ENCODE measurements at regions not wholly inside any gene's neighbourhood (a gene's known extent, or its start where the extent isn't known, plus 50 kb on each side); places are given as distances from the start of the nearest gene placed in this dataset.

DNA sequence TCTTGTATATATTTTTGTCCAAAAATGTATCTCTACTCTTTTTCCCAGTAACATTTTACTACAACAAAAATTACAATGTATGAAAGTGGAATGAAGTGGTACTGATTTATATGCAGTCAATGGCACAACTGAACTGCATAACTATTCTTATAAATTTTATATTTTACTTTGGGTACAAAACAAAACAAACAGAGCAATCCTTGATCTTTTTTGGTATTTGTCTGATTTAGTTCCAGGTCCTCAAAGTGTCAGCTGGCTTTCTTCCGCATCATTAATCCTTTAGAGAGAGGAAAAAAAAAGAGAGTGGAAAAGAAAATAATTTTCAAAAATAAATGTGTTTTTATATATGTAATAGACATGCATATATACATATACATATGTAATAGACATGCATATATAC lies 252.4 kb upstream of the SLIT2 start:
- no peak overlapping the region for H3K27ac ChIP-seq
- no peaks in the 10 kb centered on the region for H3K9me3 ChIP-seq
- H3K4me3 ChIP-seq, result no peak overlapping the region
- intact Hi-C loops (cut with DNase I), result no loop called here
- DNase-seq, result no peak
- H3K27me3 ChIP-seq, result no peaks in the 10 kb centered on the region
- H3K36me3 ChIP-seq, result no peaks in the 10 kb centered on the region
- 95 to 96% methylated on average over 1 of the region's 1 CpG for WGBS, 2 donors
- no peak for TF ChIP-seq POLR2A (IDR thresholded peaks at IDR 0.05)
- no peak for TF ChIP-seq POLR2AphosphoS5 (IDR thresholded peaks at IDR 0.05)
- TF ChIP-seq EP300 (IDR thresholded peaks at IDR 0.05), result no peak
- TF ChIP-seq, protein P1, sequence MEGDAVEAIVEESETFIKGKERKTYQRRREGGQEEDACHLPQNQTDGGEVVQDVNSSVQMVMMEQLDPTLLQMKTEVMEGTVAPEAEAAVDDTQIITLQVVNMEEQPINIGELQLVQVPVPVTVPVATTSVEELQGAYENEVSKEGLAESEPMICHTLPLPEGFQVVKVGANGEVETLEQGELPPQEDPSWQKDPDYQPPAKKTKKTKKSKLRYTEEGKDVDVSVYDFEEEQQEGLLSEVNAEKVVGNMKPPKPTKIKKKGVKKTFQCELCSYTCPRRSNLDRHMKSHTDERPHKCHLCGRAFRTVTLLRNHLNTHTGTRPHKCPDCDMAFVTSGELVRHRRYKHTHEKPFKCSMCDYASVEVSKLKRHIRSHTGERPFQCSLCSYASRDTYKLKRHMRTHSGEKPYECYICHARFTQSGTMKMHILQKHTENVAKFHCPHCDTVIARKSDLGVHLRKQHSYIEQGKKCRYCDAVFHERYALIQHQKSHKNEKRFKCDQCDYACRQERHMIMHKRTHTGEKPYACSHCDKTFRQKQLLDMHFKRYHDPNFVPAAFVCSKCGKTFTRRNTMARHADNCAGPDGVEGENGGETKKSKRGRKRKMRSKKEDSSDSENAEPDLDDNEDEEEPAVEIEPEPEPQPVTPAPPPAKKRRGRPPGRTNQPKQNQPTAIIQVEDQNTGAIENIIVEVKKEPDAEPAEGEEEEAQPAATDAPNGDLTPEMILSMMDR (IDR thresholded peaks at IDR 0.05), result no peak
- H3K4me1 ChIP-seq, result no peaks in the 10 kb centered on the region

- no peak overlapping the region for H3K27ac ChIP-seq
- no peaks in the 10 kb centered on the region for H3K36me3 ChIP-seq
- no peak overlapping the region for H3K4me3 ChIP-seq
- no peak for DNase-seq
- 53 to 75% methylated on average over 2 of the region's 2 CpGs for WGBS, 2 donors
- TF ChIP-seq POLR2A (IDR thresholded peaks at IDR 0.05) (no peak), EP300 (IDR thresholded peaks at IDR 0.05) (no peak), POLR2AphosphoS5 (IDR thresholded peaks at IDR 0.05) (no peak)
- TF ChIP-seq, protein P1 (IDR thresholded peaks at IDR 0.05), result no peak
- H3K27me3 ChIP-seq, result no peaks in the 10 kb centered on the region
- H3K4me1 ChIP-seq, result no peaks in the 10 kb centered on the region
- no peaks in the 10 kb centered on the region for H3K9me3 ChIP-seq
- intact Hi-C loops (cut with DNase I), result no loop called here
Measured at GRCh38 chr4:19993242-19993641, 258.5 kb upstream of the SLIT2 start.

- intact Hi-C loops (cut with DNase I), result no loop called here
- no peak for TF ChIP-seq POLR2AphosphoS5 (IDR thresholded peaks at IDR 0.05)
- TF ChIP-seq EP300 (IDR thresholded peaks at IDR 0.05), result no peak
- no peak for TF ChIP-seq POLR2A (IDR thresholded peaks at IDR 0.05)
- TF ChIP-seq, protein P1 (IDR thresholded peaks at IDR 0.05), result no peak
- Histone ChIP-seq H3K27me3 (no peaks in the 10 kb centered on the region), H3K9me3 (no peaks in the 10 kb centered on the region), H3K27ac (no peak overlapping the region), H3K4me3 (no peak overlapping the region), H3K4me1 (no peaks in the 10 kb centered on the region), H3K36me3 (no peaks in the 10 kb centered on the region)
- DNase-seq, result no peak
- WGBS, 2 donors, result 77% methylated on average over 4 of the region's 4 CpGs
Measured at GRCh38 chr4:19992471-19993093, 259.1 kb upstream of the SLIT2 start.

DNA sequence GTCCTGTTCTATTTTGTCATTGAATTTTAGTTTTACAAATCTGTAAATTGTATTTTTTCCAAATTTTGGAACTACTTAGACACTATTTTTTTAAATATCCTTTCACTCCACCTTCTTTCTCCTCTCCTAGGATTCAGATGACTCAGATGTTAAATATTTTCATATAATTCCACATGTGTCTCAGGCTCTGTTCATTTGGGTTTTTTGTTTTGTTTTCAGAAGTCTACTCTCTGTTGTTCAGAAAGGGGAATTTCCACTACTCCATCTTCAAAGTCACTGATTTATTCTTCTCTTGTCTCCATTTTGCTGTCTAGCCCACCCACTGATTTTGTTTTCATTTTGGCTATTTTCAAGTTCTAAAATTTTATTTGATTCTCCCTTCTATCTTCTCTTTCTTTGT lies 264.0 kb upstream of the SLIT2 start:
- TF ChIP-seq, protein P1 (IDR thresholded peaks at IDR 0.05), result no peak
- TF ChIP-seq EP300 (IDR thresholded peaks at IDR 0.05) (no peak), POLR2AphosphoS5 (IDR thresholded peaks at IDR 0.05) (no peak), POLR2A (IDR thresholded peaks at IDR 0.05) (no peak)
- no peak for DNase-seq

DNA sequence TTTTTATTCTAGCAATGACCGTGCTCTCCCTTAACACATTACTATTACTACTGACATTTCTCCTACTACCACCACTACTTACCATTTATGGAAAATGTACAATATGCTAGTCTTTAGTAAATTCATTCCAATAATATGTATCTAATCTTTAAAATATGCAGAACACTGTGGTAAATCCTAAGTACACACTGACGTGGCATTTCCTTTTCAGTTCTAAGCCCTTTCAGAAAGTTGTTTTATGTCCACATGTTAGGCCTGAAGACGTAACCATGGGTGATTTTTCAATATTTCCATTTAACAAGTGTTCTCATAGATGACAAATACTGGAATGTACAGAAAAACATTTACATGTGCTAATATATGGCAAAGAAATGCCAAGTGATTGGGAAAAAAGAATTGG lies 268.6 kb upstream of the SLIT2 start:
- Histone ChIP-seq H3K4me1 (no peaks in the 10 kb centered on the region), H3K36me3 (no peaks in the 10 kb centered on the region), H3K9me3 (peaks cover 0 to 7% (median 3%) of the 10 kb centered on the region in 4 donors), H3K27ac (no peak overlapping the region), H3K4me3 (no peak overlapping the region), H3K27me3 (no peaks in the 10 kb centered on the region)
- no peak for DNase-seq
- TF ChIP-seq POLR2A (IDR thresholded peaks at IDR 0.05) (no peak), EP300 (IDR thresholded peaks at IDR 0.05) (no peak), POLR2AphosphoS5 (IDR thresholded peaks at IDR 0.05) (no peak)
- TF ChIP-seq, protein P1 (IDR thresholded peaks at IDR 0.05), result no peak
- intact Hi-C loops (cut with DNase I), result no loop called here
- 80 to 83% methylated on average over 3 of the region's 3 CpGs for WGBS, 2 donors

More for the DNA sequence above, 264.0 kb upstream of the SLIT2 start:
- intact Hi-C loops (cut with DNase I), result no loop called here
- Histone ChIP-seq H3K4me3 (no peak overlapping the region), H3K36me3 (no peaks in the 10 kb centered on the region), H3K27me3 (no peaks in the 10 kb centered on the region), H3K9me3 (no peaks in the 10 kb centered on the region), H3K4me1 (no peaks in the 10 kb centered on the region), H3K27ac (no peak overlapping the region)

All from sigmoid colon (tissue), 6 donors.